Glutamatergic neuron (in vitro differentiated cells): ENCODE measurements at regions not wholly inside any gene's neighbourhood (a gene's known extent, or its start where the extent isn't known, plus 50 kb on each side); places are given as distances from the start of the nearest gene placed in this dataset.
A peak's percentile ranks its signal among the peaks of the same experiment; 100 is the strongest.
"Not testable (repeated sequence)": the region's sequence is repeated elsewhere in the genome, so short reads cannot be mapped to it uniquely, and the experiment has no call there.

ENCODE experiments used
- DNase-seq: peaks from one replicate; pipeline ENCODE4 v3.0.0; 2022
- H3K27ac Mint-ChIP-seq: one replicate; pipeline ENCODE4 v1.8.0; 2020; ENCODE audit warnings: mild to moderate bottlenecking, mixed read lengths, inconsistent platforms; ENCODE audit not compliant: unreplicated experiment
- H3K27me3 Mint-ChIP-seq: one replicate; pipeline ENCODE4 v1.8.0; 2020; ENCODE audit warnings: mild to moderate bottlenecking, moderate library complexity, mixed read lengths, inconsistent platforms; ENCODE audit not compliant: unreplicated experiment
- H3K36me3 Mint-ChIP-seq: one replicate; pipeline ENCODE4 v1.8.0; 2020; ENCODE audit warnings: mild to moderate bottlenecking, mixed read lengths, inconsistent platforms; ENCODE audit not compliant: unreplicated experiment
- H3K4me1 Mint-ChIP-seq: one replicate; pipeline ENCODE4 v1.8.0; 2020; ENCODE audit warnings: mild to moderate bottlenecking, low read depth, mixed read lengths, inconsistent platforms; ENCODE audit not compliant: unreplicated experiment
- H3K4me3 Mint-ChIP-seq: one replicate; pipeline ENCODE4 v1.8.0; 2020; ENCODE audit warnings: mild to moderate bottlenecking, mixed read lengths, inconsistent platforms; ENCODE audit not compliant: unreplicated experiment
- H3K9me3 Mint-ChIP-seq: one replicate; pipeline ENCODE4 v1.8.0; 2020; ENCODE audit warnings: mild to moderate bottlenecking, moderate library complexity, mixed read lengths, inconsistent platforms; ENCODE audit not compliant: unreplicated experiment
- TF ChIP-seq, protein P1 (sequence below): fragments of 200-600 bp; sonication (generic); IDR thresholded peaks from one replicate; pipeline ENCODE4 v1.5.0; 2021; ENCODE audit not compliant: partially characterized antibody, unreplicated experiment

DNA sequence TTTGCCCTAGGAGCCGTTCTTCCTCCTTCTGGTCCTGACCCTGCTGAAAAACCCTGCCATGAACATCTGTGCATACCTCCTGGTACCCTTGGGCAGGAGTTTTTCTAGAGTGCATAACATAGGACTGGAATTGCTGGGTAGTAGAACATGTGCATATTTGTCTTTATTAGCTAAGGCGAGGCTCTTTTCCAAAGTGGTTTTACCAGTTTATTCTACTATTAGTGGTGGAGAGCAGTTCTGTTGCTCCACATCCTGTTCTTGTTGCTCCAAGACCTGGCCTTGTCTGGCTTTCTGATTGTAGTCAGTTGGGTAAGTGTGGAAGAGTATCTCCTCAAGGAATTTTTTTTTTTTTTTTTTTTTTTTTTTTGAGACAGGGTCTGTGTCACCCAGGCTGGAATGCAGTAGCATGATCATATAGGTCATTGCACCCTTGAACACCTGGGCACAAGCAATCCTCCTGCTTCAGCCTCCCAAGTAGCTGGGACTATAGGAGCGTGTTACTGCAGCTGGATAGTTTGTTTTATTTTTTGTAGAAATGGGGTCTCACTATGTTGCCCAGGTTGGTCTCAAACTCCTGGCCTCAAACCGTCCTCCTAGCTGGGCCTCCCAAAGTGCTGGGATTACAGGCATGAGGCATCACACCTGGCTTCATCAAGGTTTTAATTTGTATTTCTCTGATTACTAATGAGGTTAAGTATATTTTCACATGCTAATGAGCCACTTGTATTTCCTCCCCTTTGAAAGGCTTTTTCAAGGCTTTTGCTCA, 85.2 kb downstream of the SPRY4 start:
- Mint-ChIP-seq H3K27me3 (peaks cover 3% of the 10 kb centered on the region), H3K9me3 (no peaks in the 10 kb centered on the region), H3K27ac (no peak overlapping the region), H3K4me3 (no peak overlapping the region), H3K36me3 (no peaks in the 10 kb centered on the region), H3K4me1 (peaks cover 14% of the 10 kb centered on the region)
- TF ChIP-seq, protein P1, sequence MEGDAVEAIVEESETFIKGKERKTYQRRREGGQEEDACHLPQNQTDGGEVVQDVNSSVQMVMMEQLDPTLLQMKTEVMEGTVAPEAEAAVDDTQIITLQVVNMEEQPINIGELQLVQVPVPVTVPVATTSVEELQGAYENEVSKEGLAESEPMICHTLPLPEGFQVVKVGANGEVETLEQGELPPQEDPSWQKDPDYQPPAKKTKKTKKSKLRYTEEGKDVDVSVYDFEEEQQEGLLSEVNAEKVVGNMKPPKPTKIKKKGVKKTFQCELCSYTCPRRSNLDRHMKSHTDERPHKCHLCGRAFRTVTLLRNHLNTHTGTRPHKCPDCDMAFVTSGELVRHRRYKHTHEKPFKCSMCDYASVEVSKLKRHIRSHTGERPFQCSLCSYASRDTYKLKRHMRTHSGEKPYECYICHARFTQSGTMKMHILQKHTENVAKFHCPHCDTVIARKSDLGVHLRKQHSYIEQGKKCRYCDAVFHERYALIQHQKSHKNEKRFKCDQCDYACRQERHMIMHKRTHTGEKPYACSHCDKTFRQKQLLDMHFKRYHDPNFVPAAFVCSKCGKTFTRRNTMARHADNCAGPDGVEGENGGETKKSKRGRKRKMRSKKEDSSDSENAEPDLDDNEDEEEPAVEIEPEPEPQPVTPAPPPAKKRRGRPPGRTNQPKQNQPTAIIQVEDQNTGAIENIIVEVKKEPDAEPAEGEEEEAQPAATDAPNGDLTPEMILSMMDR = no peak
- no peak for DNase-seq

DNA sequence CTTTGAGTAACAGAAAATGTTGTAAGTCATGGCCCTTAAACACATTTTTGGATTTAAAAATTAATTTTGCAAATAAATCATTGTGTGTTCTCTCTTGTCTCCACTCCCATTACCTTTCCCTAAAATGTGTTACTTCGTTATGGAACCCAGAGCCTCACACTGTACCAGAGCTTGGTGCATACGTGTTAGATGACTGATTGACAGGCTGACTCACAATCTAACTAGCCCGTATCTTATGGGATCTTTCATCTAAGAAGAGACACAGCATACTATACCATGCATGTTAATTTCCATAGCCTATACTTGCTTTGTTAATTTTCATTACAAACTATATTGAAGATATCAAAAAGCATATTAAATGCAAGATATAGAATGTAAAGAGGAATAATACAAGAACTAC, 87.1 kb downstream of the SPRY4 start:
- no peaks in the 10 kb centered on the region for H3K36me3 Mint-ChIP-seq
- no peaks in the 10 kb centered on the region for H3K9me3 Mint-ChIP-seq
- peaks cover 4% of the 10 kb centered on the region for H3K27me3 Mint-ChIP-seq
- no peak for DNase-seq
- peaks cover 14% of the 10 kb centered on the region for H3K4me1 Mint-ChIP-seq
- TF ChIP-seq, protein P1 = no peak
- no peak overlapping the region for H3K27ac Mint-ChIP-seq
- H3K4me3 Mint-ChIP-seq = no peak overlapping the region

DNA sequence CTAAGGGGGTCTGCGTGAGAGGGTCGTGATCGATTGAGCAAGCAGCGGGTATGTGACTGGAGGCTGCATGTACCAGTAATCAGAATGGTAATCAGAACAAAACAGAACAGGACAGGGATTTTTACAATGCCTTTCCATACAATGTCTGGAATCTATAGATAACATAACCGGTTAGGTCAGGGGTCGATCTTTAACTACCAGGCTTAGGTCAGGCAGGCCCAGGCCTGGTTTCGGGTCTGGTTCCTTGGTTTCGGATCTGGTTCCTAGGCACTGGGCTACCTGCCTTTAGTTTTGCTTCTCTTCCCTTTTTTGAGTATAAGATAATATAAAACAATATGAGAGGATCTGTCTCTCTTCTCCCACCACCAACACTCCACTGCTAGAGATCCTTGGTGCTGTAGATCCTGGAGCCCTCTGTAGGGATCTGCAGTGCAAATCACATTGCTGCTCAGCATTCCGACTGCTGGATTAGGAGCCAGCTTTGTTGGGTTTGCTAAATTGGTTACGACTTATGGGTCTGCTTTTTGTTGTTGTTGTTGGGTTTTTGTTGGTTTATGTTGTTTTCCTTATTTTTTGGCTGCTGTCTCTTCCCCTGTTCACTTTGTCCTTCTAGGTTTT, 88.0 kb downstream of the SPRY4 start:
- Mint-ChIP-seq H3K27ac (peak overlapping the region; percentile 6), H3K4me1 (peaks cover 14% of the 10 kb centered on the region)
- not testable (repeated sequence) for H3K27me3 Mint-ChIP-seq, H3K9me3 Mint-ChIP-seq, H3K4me3 Mint-ChIP-seq, DNase-seq, H3K36me3 Mint-ChIP-seq

DNA sequence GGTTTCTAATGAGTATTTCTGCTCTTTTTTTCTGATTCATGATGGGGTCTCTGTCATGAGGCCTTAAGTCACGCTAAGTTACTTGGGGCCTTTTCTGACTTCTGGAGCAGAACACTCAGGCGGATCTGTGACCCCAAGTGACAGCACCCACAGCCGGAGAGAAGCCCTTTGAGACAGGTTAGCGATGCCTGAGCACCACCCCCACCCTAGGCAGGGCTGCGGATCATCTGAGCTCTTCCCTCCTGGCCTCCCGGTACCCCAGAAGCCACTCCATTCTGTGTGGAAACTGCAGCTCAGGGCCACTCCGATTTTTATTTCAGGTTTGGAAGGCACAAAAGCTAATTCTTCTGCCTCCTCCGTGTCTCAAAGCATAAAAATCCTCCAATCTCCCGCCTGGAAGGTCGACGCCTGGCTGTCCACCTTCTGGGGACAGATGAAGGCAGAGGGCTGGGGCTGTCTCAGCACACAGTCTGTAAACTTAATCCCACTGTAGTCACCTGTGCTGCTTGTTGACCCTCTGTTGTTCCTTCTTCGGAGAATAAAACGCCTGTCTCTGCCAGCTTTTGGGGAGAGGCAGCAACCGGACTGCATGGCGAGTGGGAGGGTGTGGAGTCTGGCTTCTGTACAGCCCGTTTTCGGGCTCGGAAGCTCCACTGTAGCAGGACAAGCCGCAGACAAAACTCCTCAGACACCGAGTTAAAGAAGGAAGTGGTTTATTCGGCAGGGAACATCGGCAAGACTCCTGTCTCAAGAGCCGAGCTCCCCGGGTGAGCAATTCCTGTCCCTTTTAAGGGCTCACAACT, 88.8 kb downstream of the SPRY4 start:
- H3K9me3 Mint-ChIP-seq = no peaks in the 10 kb centered on the region
- peak overlapping the region; percentile 52 for H3K27ac Mint-ChIP-seq
- DNase-seq = no peak
- H3K4me1 Mint-ChIP-seq = peaks cover 14% of the 10 kb centered on the region
- peak overlapping the region; percentile 50 for H3K4me3 Mint-ChIP-seq
- TF ChIP-seq, protein P1 = no peak
- H3K36me3 Mint-ChIP-seq = no peaks in the 10 kb centered on the region
- H3K27me3 Mint-ChIP-seq = peaks cover 4% of the 10 kb centered on the region

DNA sequence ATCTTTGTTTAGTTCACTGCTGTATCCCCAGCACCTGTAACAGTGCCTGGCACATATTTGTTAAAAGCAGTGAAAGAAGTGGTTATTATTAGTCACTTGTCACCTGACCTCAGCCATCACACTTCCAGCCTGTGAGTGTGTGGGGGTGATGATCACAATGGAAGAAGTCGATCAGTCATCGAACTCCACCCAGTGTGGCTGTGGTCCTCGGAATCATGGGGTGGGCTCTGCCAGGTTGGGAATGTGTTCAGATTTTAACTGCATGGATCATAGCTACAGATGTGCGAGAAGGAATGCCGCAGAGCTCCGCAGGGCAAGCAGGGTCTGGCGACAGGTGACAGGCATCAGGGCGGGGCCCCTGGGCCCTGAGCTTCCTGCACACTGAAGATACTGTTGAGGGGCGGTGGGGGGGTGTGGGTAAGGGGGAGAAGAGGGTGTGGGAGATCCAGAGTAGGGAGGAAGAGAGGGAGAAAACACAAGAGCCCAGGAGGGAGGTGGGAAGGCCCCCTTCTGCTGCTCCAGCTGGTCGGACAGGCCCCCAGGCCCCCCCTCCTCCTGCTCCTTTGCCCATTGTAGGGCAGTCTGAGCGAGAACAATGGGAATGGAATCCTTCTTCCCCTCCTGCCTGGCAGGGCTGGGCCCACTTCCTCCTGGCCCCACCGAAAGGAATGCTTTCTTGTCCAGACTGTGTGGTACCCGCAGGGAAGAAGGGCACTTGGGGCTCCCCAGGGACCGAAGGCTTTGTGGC, 89.6 kb downstream of the SPRY4 start:
- peaks cover 4% of the 10 kb centered on the region for H3K27me3 Mint-ChIP-seq
- TF ChIP-seq, protein P1 = no peak
- H3K9me3 Mint-ChIP-seq = no peaks in the 10 kb centered on the region
- no peak overlapping the region for H3K27ac Mint-ChIP-seq
- no peak overlapping the region for H3K4me3 Mint-ChIP-seq
- peaks cover 14% of the 10 kb centered on the region for H3K4me1 Mint-ChIP-seq
- peak; percentile 39 for DNase-seq
- no peaks in the 10 kb centered on the region for H3K36me3 Mint-ChIP-seq
